SJSA1 (cell line): ENCODE measurements at regions not wholly inside any gene's neighbourhood (a gene's known extent, or its start where the extent isn't known, plus 50 kb on each side); places are given as distances from the start of the nearest gene placed in this dataset.
A peak's percentile ranks its signal among the peaks of the same experiment; 100 is the strongest.

Experiments
- DNase-seq, 2 experiments: peaks; one replicate each; pipeline ENCODE4 v3.0.0-alpha.2; 2015 to 2020; ENCODE audit warnings: low spot score in 2 of 2, low read depth in 1 of 2
- H3K27ac ChIP-seq: fragments of 250-450 bp; sonication (Bioruptor Pico); 2 replicates; pipeline ENCODE4 v1.5.1; 2020; ENCODE audit warnings: mild to moderate bottlenecking, moderate library complexity
- H3K27me3 ChIP-seq: fragments of 250-450 bp; sonication (Bioruptor Pico); replicated peaks from 2 replicates; pipeline ENCODE4 v1.5.1; 2020; ENCODE audit warnings: mild to moderate bottlenecking, moderate library complexity
- H3K36me3 ChIP-seq: fragments of 250-450 bp; sonication (Bioruptor Pico); 2 replicates; pipeline ENCODE4 v1.5.1; 2020; ENCODE audit warnings: mild to moderate bottlenecking
- H3K4me1 ChIP-seq: fragments of 250-450 bp; sonication (Bioruptor Pico); replicated peaks from 2 replicates; pipeline ENCODE4 v1.6.1; 2021; ENCODE audit warnings: mild to moderate bottlenecking
- H3K4me3 ChIP-seq: fragments of 250-450 bp; sonication (Bioruptor Pico); 2 replicates; pipeline ENCODE4 v1.5.1; 2020; ENCODE audit warnings: mild to moderate bottlenecking
- H3K9me3 ChIP-seq: fragments of 250-450 bp; sonication (Bioruptor Pico); replicated peaks from 2 replicates; pipeline ENCODE4 v1.5.1; 2020; ENCODE audit warnings: mild to moderate bottlenecking

DNA sequence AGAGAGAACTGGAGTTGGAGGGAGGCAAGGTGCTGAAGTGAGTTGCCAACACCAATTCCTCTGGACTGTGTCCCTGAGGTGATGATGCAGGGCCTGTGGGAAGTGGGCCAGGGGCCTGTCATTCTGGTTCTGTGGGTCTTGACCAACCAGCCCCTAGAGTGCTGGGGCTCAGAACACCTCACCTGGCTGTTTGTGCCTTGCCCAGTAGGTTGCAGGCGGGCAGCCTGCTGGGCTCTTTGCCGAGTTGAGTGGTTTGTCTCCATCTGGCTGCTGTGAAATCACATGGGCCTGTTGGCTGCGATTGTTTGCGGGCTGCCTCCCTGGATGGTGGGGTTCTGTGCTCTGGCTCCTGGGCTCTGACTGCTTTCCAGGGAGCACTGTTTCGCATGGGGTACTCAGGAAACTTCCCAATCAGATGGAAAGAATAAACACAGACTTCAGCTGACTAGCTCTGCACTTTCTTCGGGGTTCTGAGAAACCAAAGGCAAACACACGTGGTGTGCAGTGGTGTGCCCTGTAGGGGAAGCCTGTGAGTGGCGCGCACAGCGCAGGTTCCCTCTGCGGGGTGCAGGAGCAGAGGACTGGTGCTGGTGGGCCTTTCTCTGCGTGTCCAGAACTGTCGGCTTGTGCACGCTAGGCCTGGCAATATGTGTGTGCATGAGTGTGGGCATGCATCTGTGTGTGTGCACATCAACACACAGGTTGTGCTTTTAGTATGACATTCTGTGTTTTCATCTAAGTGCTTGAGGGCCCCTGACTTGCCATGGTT, 95.1 kb downstream of the RHOU start:
- Histone ChIP-seq H3K36me3 (no peaks in the 10 kb centered on the region), H3K4me3 (no peak overlapping the region), H3K27ac (no peak overlapping the region), H3K9me3 (no peaks in the 10 kb centered on the region), H3K4me1 (peaks cover 45% of the 10 kb centered on the region), H3K27me3 (no peaks in the 10 kb centered on the region)
- no peak for DNase-seq

- peak overlapping the region; percentile 17; the same call in 1 of the 2 replicates for H3K27ac ChIP-seq
- no peaks in the 10 kb centered on the region for H3K27me3 ChIP-seq
- H3K4me3 ChIP-seq = no peak overlapping the region
- DNase-seq = peak; percentile 73 to 83
- no peaks in the 10 kb centered on the region for H3K36me3 ChIP-seq
- no peaks in the 10 kb centered on the region for H3K9me3 ChIP-seq
- H3K4me1 ChIP-seq = peaks cover 45% of the 10 kb centered on the region
Observed at GRCh38 chr1:228830954-228831481, 95.7 kb downstream of the RHOU start.

DNA sequence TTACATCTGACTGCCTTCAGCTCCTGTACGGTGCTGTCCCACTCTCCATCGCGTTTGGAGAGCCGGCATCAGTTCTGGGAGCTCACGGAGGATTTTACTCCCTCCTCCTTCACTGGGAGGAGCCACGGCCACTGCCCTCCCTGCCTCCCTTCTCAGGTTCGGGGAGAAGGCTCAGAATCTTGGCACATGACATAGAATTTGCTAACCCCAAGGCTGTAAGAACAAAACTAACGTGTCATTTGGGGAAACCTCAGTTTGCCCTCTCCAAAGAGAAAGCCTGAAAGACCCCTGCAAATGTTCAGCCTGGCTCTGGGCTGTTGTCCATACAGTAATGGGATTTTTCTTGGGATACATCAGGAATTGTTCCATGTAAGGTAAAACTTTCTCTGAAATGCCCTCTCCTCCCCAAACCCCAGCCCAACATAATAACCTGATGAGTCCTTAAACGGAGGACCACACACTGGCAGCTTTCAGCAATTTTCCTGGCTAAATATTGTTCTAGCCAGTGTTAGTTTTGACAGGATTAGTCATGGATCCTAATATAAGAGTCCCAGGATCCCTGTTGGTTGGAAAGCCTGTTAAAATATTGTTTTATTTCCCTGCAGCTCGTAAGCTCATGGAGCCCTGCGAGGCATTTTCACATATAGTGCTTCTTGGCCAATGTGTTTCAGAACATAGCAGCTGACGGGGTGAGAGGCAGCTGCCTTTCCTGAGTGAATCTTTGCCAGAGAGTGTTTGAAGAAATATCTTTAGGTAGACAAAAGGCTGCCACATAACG, 98.8 kb downstream of the RHOU start:
- Histone ChIP-seq H3K9me3 (no peaks in the 10 kb centered on the region; the same call in 1 of the 2 replicates), H3K36me3 (no peaks in the 10 kb centered on the region), H3K4me1 (peaks cover 61% of the 10 kb centered on the region), H3K27me3 (no peaks in the 10 kb centered on the region), H3K27ac (0 out of 2 replicates have a peak overlapping the region, but pooled peaks have one; percentile 4), H3K4me3 (no peak overlapping the region)
- peak in 1 of 2 experiments; percentile 78 for DNase-seq

DNA sequence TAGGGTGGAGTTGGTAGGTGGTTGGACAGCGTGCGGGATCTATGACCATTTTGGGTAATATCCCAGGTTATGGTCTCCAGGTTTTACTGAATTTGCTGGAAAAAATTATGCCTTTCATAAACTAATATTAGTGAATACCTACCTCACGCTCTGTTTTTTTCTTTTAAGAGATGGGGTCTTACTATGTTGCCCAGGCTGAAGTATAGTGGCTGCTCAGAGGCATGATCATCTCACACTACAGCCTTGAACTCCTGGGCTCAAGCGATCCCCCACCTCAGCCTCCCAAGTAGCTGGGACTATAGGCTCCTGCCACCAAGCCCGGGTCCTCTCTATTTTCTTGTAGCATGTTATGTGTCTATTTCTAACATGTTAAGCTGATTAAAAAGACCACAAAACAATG, 100.2 kb downstream of the RHOU start:
- no peak overlapping the region for H3K4me3 ChIP-seq
- H3K27ac ChIP-seq = no peak overlapping the region
- no peaks in the 10 kb centered on the region for H3K27me3 ChIP-seq
- H3K9me3 ChIP-seq = no peaks in the 10 kb centered on the region; the same call in 1 of the 2 replicates
- H3K36me3 ChIP-seq = no peaks in the 10 kb centered on the region
- DNase-seq = no peak
- H3K4me1 ChIP-seq = peaks cover 68% of the 10 kb centered on the region

GRCh38 chr1:228835911-228836310, 100.6 kb downstream of the RHOU start:
- no peak overlapping the region for H3K4me3 ChIP-seq
- H3K9me3 ChIP-seq = no peaks in the 10 kb centered on the region; the same call in 1 of the 2 replicates
- peaks cover 68% of the 10 kb centered on the region for H3K4me1 ChIP-seq
- H3K36me3 ChIP-seq = no peaks in the 10 kb centered on the region
- no peak overlapping the region for H3K27ac ChIP-seq
- DNase-seq = no peak
- H3K27me3 ChIP-seq = no peaks in the 10 kb centered on the region

DNA sequence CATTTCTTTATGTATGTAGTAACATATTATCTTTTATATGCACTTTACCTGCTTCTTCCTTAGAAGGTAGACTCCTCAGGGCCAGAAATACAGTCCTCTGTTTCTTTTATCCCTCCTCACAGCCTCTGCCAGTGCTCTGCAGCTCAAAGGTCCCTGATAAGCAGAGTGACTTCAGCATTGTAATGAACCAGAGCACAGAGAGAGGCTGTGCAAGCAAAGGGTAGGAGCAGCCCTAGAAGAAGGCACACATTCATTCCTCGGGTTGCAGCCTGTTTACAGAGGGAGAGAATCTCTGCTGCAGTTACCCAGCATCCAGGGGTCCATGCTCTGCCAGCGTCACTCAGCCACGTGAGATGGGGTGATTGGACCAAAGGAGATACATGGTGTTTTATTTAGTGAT, 101.1 kb downstream of the RHOU start:
- no peaks in the 10 kb centered on the region for H3K36me3 ChIP-seq
- no peak for DNase-seq
- no peak overlapping the region for H3K27ac ChIP-seq
- H3K27me3 ChIP-seq = no peaks in the 10 kb centered on the region
- H3K9me3 ChIP-seq = no peaks in the 10 kb centered on the region; the same call in 1 of the 2 replicates
- H3K4me1 ChIP-seq = peaks cover 68% of the 10 kb centered on the region
- H3K4me3 ChIP-seq = no peak overlapping the region

DNA sequence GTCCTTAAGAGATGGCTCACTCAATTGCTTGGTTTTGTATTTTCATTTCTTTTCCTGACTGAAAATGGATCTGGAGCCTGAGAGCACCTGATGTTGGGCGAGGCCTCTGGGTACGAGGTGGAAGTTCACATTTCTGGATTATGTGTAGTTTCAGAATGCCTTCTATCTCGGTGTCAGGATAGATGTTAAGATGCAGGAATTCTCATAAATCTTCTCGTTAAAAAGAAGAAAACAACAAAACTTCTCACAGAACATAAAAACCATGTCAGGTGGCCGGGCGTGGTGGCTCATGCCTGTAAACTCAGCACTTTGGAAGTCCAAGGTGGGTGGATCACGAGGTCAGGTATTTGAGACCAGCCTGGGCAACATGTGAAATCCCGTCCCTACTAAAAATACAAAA, 101.8 kb downstream of the RHOU start:
- no peak for DNase-seq
- H3K27ac ChIP-seq = no peak overlapping the region
- H3K9me3 ChIP-seq = no peaks in the 10 kb centered on the region; the same call in 1 of the 2 replicates

DNA sequence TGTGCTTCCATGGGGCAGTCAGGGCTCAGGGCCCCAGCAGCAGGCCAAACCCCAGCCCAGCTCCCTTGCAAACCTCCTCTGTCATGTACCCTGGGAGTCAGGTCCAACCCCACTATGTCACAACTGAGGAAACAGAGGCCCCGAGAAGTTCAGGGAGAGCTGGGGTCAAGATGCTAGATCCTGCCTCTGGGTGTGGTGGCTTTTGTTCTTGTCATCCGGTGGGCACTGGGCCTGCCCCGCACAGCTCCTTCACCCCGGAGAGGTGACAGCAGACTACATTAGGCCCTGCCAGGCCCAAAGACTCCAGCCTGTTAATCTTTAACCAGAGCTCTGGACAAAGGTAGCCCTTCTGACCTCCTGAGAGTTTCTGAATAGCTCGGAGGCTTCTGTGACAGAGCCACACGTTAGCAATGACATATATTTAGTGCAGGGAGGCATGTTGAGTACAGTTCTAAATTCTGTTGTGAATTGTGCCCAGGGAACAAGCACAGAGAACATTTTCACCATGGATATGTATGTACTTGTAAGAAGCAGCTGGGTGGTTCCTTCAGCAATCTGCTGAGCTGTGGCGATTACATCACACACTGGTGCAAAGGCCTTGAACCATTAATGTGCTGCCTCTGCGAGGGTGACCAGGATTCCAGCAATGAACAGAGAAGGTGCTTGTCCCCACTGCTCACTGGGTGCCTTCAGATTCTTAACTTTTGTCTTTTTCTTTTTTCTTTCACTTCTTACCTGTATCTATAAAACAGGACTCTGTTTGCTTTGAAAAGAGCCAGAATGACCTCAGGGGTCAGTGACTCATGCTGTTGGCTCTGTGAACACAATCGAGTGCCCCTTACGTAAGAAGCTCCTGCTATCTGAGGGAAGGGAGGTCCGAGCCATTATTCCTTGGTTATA, 102.8 kb downstream of the RHOU start:
- no peaks in the 10 kb centered on the region; the same call in 1 of the 2 replicates for H3K9me3 ChIP-seq
- no peaks in the 10 kb centered on the region for H3K27me3 ChIP-seq
- H3K36me3 ChIP-seq = no peaks in the 10 kb centered on the region
- H3K4me1 ChIP-seq = peaks cover 74% of the 10 kb centered on the region
- H3K27ac ChIP-seq = peak overlapping the region; percentile 67
- no peak overlapping the region for H3K4me3 ChIP-seq
- DNase-seq = peak; percentile 89 to 96

More for the DNA sequence above, 101.8 kb downstream of the RHOU start:
- peaks cover 70% of the 10 kb centered on the region for H3K4me1 ChIP-seq
- H3K4me3 ChIP-seq = no peak overlapping the region
- H3K36me3 ChIP-seq = no peaks in the 10 kb centered on the region
- no peaks in the 10 kb centered on the region for H3K27me3 ChIP-seq

- peak; percentile 84 to 92 for DNase-seq
- H3K4me1 ChIP-seq = peaks cover 66% of the 10 kb centered on the region
- no peaks in the 10 kb centered on the region for H3K27me3 ChIP-seq
- no peak overlapping the region for H3K4me3 ChIP-seq
- no peaks in the 10 kb centered on the region for H3K36me3 ChIP-seq
- peak overlapping the region; percentile 67 for H3K27ac ChIP-seq
- no peaks in the 10 kb centered on the region; the same call in 1 of the 2 replicates for H3K9me3 ChIP-seq
Observed at GRCh38 chr1:228838717-228839500, 103.6 kb downstream of the RHOU start.

GRCh38 chr1:228839656-228840055, 104.4 kb downstream of the RHOU start:
- H3K9me3 ChIP-seq = no peaks in the 10 kb centered on the region; the same call in 1 of the 2 replicates
- DNase-seq = no peak

DNA sequence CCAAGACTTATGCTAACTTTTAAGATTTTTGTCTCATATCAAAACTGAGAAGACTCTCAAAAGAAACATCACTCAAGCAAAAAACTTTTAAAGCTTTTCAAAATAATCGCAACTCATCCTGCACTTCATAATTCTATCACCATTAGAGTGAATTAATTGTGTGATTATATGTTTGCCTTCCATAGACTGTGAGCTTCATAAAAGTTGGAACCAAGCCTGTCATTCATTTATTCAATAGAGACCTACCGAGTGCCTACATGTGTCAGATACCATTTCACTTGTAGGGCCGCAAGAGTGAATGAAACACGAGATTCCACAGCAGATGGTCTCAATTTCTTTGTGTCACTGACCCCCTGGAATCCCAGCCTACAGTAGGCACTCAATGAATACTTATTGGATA, 106.4 kb downstream of the RHOU start:
- H3K27me3 ChIP-seq = no peaks in the 10 kb centered on the region
- no peak overlapping the region for H3K4me3 ChIP-seq
- H3K9me3 ChIP-seq = no peaks in the 10 kb centered on the region; the same call in 1 of the 2 replicates
- no peaks in the 10 kb centered on the region for H3K36me3 ChIP-seq
- H3K4me1 ChIP-seq = peaks cover 52% of the 10 kb centered on the region
- H3K27ac ChIP-seq = peak overlapping the region; percentile 35
- no peak for DNase-seq

More at GRCh38 chr1:228839656-228840055, 104.4 kb downstream of the RHOU start:
- Histone ChIP-seq H3K4me3 (no peak overlapping the region), H3K36me3 (no peaks in the 10 kb centered on the region), H3K27ac (peak overlapping the region; percentile 67), H3K27me3 (no peaks in the 10 kb centered on the region), H3K4me1 (peaks cover 58% of the 10 kb centered on the region)

DNA sequence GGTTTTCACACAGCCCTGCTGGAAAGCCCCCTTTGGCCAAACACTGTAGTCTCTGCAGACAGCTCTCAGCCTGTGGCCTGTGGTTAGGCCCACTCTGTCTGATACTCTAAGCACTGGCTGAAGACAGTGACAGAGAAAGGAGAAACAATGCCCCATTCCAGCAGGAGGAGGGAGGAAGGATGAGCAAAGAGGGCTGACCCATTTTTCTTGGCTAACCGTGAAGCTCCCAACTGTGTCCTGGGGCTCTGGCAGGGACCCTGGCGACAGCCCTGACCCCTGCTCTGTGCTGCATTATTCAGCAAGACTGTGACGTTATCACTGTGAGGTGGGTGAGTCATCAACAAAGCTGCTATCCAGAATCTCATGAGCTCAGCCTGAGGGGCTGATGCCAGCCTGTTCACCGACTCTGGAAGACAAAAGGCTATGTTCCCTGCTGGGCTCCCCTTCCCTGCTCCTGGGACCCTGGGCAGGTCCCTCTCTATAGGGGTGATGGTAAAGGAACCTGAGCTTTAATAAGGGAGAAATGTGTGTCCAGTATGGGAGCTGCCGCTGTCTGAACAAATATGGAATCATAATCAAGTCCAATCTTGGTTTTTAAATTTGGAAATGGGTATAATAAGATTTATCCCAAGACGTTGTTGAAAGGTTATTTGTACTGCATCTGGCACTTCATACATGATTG, 107.0 kb downstream of the RHOU start:
- Histone ChIP-seq H3K4me3 (no peak overlapping the region), H3K27ac (peak overlapping the region; percentile 35), H3K27me3 (no peaks in the 10 kb centered on the region), H3K36me3 (no peaks in the 10 kb centered on the region), H3K4me1 (peaks cover 52% of the 10 kb centered on the region), H3K9me3 (no peaks in the 10 kb centered on the region; the same call in 1 of the 2 replicates)
- peak; percentile 88 to 89 for DNase-seq
